GM19324 (cell line): ENCODE measurements at regions not wholly inside any gene's neighbourhood (a gene's known extent, or its start where the extent isn't known, plus 50 kb on each side); places are given as distances from the start of the nearest gene placed in this dataset.

Experiments
- ATAC-seq: cut with Tn5 transposase; IDR thresholded peaks from one replicate; pipeline ENCODE4 v1.9.1; 2021; ENCODE audit warnings: mild to moderate bottlenecking, moderate library complexity; ENCODE audit not compliant: unreplicated experiment, low FRiP score

- ATAC-seq, result no peak
Measured at GRCh38 chr18:42258301-42258965, 303.4 kb downstream of the PIK3C3 start.

GRCh38 chr18:42261731-42262130 lies 306.7 kb downstream of the PIK3C3 start:
- no peak for ATAC-seq

GRCh38 chr18:42264497-42264896 lies 309.5 kb downstream of the PIK3C3 start:
- ATAC-seq, result no peak

GRCh38 chr18:42268186-42268725 lies 313.2 kb downstream of the PIK3C3 start:
- ATAC-seq, result no peak

- ATAC-seq, result no peak
Measured at GRCh38 chr18:42268798-42269197, 313.8 kb downstream of the PIK3C3 start.

- ATAC-seq, result no peak
Measured at GRCh38 chr18:42271647-42272414, 316.8 kb downstream of the PIK3C3 start.

- no peak for ATAC-seq
Measured at GRCh38 chr18:42274488-42275137, 319.6 kb downstream of the PIK3C3 start.

GRCh38 chr18:42275138-42275535 lies 320.1 kb downstream of the PIK3C3 start:
- no peak for ATAC-seq

- ATAC-seq, result no peak
Measured at GRCh38 chr18:42275949-42276730, 321.1 kb downstream of the PIK3C3 start.

GRCh38 chr18:42281124-42281523 lies 326.1 kb downstream of the PIK3C3 start:
- ATAC-seq, result no peak

- ATAC-seq, result no peak
Measured at GRCh38 chr18:42281851-42282250, 326.8 kb downstream of the PIK3C3 start.

GRCh38 chr18:42287047-42287446 lies 332.0 kb downstream of the PIK3C3 start:
- ATAC-seq, result no peak

GRCh38 chr18:42288129-42288528 lies 333.1 kb downstream of the PIK3C3 start:
- ATAC-seq, result no peak

GRCh38 chr18:42289526-42289925 lies 334.5 kb downstream of the PIK3C3 start:
- no peak for ATAC-seq

- no peak for ATAC-seq
Measured at GRCh38 chr18:42290318-42291307, 335.6 kb downstream of the PIK3C3 start.

- no peak for ATAC-seq
Measured at GRCh38 chr18:42292654-42293053, 337.6 kb downstream of the PIK3C3 start.

- no peak for ATAC-seq
Measured at GRCh38 chr18:42296192-42296591, 341.2 kb downstream of the PIK3C3 start.

GRCh38 chr18:42296723-42297122 lies 341.7 kb downstream of the PIK3C3 start:
- no peak for ATAC-seq
